HCT116 (cell line): ENCODE measurements at regions not wholly inside any gene's neighbourhood (a gene's known extent, or its start where the extent isn't known, plus 50 kb on each side); places are given as distances from the start of the nearest gene placed in this dataset.
"Not testable (repeated sequence)": the region's sequence is repeated elsewhere in the genome, so short reads cannot be mapped to it uniquely, and the experiment has no call there.

Experiments used
- CTCF ChIP-seq, 3 experiments: fragments of 200-600 bp in 1 of 3; sonication (generic) in 1 of 3; IDR thresholded peaks in 2 of 3; conservative IDR thresholded peaks in 1 of 3; 2 replicates each; pipeline ENCODE4 v1.5.1; 2012 to 2017; ENCODE audit warnings: low read depth in 2 of 3, low read length in 2 of 3, antibody characterized with exemption in 1 of 3, borderline replicate concordance in 1 of 3, control low read depth in 1 of 3, mild to moderate bottlenecking in 1 of 3, mixed read lengths in 1 of 3, mixed run types in 1 of 3, moderate library complexity in 1 of 3; ENCODE audit not compliant: insufficient read depth in 1 of 3
- ELF1 ChIP-seq: IDR thresholded peaks from 2 replicates; pipeline ENCODE4 v1.6.1; 2012; ENCODE audit warnings: low read depth, borderline replicate concordance
- JUND ChIP-seq: IDR thresholded peaks from 2 replicates; pipeline ENCODE4 v1.6.1; 2012
- POLR2A ChIP-seq: IDR thresholded peaks from 2 replicates; pipeline ENCODE4 v1.7.0; 2011; ENCODE audit warnings: borderline replicate concordance; ENCODE audit not compliant: insufficient read depth, insufficient read length; ENCODE audit errors: extremely low read depth
- POLR2AphosphoS5 ChIP-seq: IDR thresholded peaks from 2 replicates; pipeline ENCODE4 v1.6.1; 2011; ENCODE audit warnings: mild to moderate bottlenecking, low read depth, low read length, moderate library complexity
- RAD21 ChIP-seq: IDR thresholded peaks from 2 replicates; pipeline ENCODE4 v1.6.1; 2012; ENCODE audit warnings: low read depth, mild to moderate bottlenecking
- TCF7L2 ChIP-seq: IDR thresholded peaks from 2 replicates; pipeline ENCODE4 v1.7.0; 2011; ENCODE audit warnings: borderline replicate concordance, inconsistent platforms; ENCODE audit not compliant: insufficient read depth, insufficient read length; ENCODE audit errors: extremely low read depth
- YY1 ChIP-seq: IDR thresholded peaks from 2 replicates; pipeline ENCODE4 v1.6.1; 2011; ENCODE audit warnings: low read length, low read depth, moderate library complexity, mild to moderate bottlenecking; ENCODE audit not compliant: insufficient replicate concordance; ENCODE audit errors: extremely low read depth

GRCh38 chr1:120248203-120248602 is 71.9 kb upstream of the SEC22B start:
- not testable (repeated sequence) for TF ChIP-seq POLR2AphosphoS5; CTCF (IDR thresholded peaks at IDR 0.05 in 2 of 3, conservative IDR thresholded peaks at IDR 0.05 in 1 of 3; ENCODE audit: borderline replicate concordance in 1 of 3, insufficient read depth in 1 of 3, low read depth in 2 of 3, low read length in 2 of 3); YY1; TCF7L2; POLR2A; RAD21; JUND; ELF1
